Activated T-cell treated with anti-CD3 and anti-CD28 coated beads, Interleukin-2, amount 50 U/mL, for 4 hours (primary cell): ENCODE measurements at regions not wholly inside any gene's neighbourhood (a gene's known extent, or its start where the extent isn't known, plus 50 kb on each side); places are given as distances from the start of the nearest gene placed in this dataset.
A peak's percentile ranks its signal among the peaks of the same experiment; 100 is the strongest.

Experiments
- ATAC-seq, 2 donors: fragments of 200-7000 bp; cut with Tn5 transposase; one replicate each; pipeline ENCODE4 v1.10.0; 2021
- DNase-seq: peaks from one replicate; pipeline ENCODE4 v3.0.0-alpha.2; 2020
- H3K27me3 Mint-ChIP-seq: one replicate; pipeline ENCODE4 v1.8.0; 2021; ENCODE audit warnings: low read depth, mixed read lengths
- H3K36me3 Mint-ChIP-seq: one replicate; pipeline ENCODE4 v1.8.0; 2022; ENCODE audit warnings: mixed read lengths; ENCODE audit not compliant: insufficient read depth
- H3K4me1 Mint-ChIP-seq: one replicate; pipeline ENCODE4 v1.8.0; 2021; ENCODE audit warnings: low read depth, mixed read lengths
- H3K4me3 Mint-ChIP-seq: one replicate; pipeline ENCODE4 v1.8.0; 2021; ENCODE audit warnings: mild to moderate bottlenecking, moderate library complexity, mixed read lengths
- H3K9me3 Mint-ChIP-seq: one replicate; pipeline ENCODE4 v1.8.0; 2021; ENCODE audit warnings: mixed read lengths

DNA sequence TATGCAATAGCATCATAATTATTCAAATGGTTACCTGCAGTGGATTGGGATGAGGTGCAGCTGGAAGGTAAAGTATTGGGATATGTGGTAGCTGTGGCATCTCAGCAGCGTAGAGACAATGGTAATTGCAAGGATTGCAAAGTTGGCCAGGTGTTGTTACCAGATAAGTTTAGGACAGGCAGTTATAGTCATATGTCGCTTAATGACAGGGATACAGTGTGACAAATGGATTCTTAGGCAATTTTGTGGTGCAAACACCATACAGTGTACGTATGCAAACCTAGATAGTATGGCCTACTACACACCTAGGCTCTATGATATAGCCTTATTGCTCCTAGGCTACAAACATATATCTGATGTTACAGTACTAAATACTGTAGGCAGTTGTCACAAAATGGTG, 163.5 kb upstream of the LYZL2 start:
- Mint-ChIP-seq H3K4me3 (no peak overlapping the region), H3K27me3 (no peaks in the 10 kb centered on the region), H3K9me3 (no peaks in the 10 kb centered on the region), H3K4me1 (peaks cover 32% of the 10 kb centered on the region), H3K36me3 (no peaks in the 10 kb centered on the region)
- no peak for ATAC-seq
- DNase-seq, result no peak

- no peak for DNase-seq
- peak overlapping the region; percentile 12 for H3K4me3 Mint-ChIP-seq
- H3K4me1 Mint-ChIP-seq, result peaks cover 32% of the 10 kb centered on the region
- ATAC-seq, result no peak
- H3K9me3 Mint-ChIP-seq, result no peaks in the 10 kb centered on the region
- no peaks in the 10 kb centered on the region for H3K27me3 Mint-ChIP-seq
- no peaks in the 10 kb centered on the region for H3K36me3 Mint-ChIP-seq
Measured at GRCh38 chr10:30792025-30792424, 162.5 kb upstream of the LYZL2 start.

GRCh38 chr10:30791197-30791611, 161.7 kb upstream of the LYZL2 start:
- no peaks in the 10 kb centered on the region for H3K36me3 Mint-ChIP-seq
- no peaks in the 10 kb centered on the region for H3K9me3 Mint-ChIP-seq
- ATAC-seq (no peak), DNase-seq (no peak)
- no peak overlapping the region for H3K4me3 Mint-ChIP-seq
- H3K4me1 Mint-ChIP-seq, result peaks cover 32% of the 10 kb centered on the region
- H3K27me3 Mint-ChIP-seq, result no peaks in the 10 kb centered on the region

DNA sequence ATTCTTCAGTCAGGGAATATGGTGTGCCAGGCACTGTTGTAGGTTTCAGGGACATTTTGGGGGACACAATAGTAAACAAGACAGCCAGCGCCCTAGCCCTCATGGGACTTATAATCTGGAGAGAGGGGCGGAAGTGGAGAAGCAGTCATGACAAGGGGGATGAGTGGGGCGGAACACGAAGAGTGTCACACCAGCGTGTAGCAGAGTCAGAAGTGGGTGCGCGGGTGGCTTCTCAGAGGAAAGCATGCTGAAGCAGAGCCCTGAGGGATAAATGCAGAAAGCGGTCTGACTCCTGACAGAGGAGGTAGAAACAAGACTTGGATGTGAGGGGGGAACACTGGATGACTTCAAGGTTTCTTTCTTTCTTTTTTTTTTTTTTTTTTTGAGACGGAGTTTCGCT, 160.3 kb upstream of the LYZL2 start:
- DNase-seq (no peak), ATAC-seq (peak in 1 of 2 donors; percentile 23)
- Mint-ChIP-seq H3K4me1 (peaks cover 32% of the 10 kb centered on the region), H3K4me3 (no peak overlapping the region), H3K9me3 (no peaks in the 10 kb centered on the region), H3K36me3 (no peaks in the 10 kb centered on the region), H3K27me3 (no peaks in the 10 kb centered on the region)

DNA sequence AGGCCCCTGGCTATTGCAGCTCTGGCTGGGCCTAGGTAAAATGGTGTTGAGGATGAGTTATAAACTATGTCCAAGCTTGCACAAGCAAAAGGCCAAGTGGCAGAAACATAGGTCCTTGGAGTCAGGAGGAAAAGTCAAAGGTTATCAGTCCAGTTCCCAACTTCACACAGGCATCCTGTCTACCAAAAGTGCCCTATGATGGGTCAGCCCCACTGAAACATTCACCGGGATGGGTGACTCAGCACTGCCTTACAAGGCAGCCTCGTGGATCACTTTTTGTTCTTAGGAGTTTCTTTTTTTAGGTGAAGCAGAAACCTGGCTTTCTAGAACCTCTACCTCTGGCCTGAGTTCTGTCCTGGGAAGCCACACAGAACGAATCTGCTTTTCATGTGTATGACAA, 158.8 kb upstream of the LYZL2 start:
- H3K27me3 Mint-ChIP-seq, result no peaks in the 10 kb centered on the region
- DNase-seq (no peak), ATAC-seq (no peak)
- no peak overlapping the region for H3K4me3 Mint-ChIP-seq
- peaks cover 41% of the 10 kb centered on the region for H3K4me1 Mint-ChIP-seq
- H3K9me3 Mint-ChIP-seq, result no peaks in the 10 kb centered on the region
- H3K36me3 Mint-ChIP-seq, result no peaks in the 10 kb centered on the region

DNA sequence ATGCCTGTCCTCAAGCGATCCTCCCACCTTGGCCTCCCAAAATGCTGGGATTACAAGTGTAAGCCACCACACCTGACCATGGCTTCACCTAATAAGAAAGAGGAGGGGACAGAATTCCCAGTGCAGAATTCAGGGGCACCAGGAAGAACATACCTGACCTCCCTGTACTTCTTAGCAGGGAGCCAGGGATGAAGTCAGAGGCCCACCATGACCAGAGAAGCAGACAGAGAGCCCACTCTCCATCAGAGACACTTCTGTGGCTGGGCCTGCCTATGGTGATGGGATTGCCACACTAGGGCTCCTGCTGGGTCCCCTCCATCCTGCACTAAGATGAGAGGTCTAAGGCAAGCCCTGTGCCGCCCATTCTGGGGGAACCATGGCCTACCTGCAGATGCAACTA, 157.4 kb upstream of the LYZL2 start:
- Mint-ChIP-seq H3K27me3 (no peaks in the 10 kb centered on the region), H3K36me3 (no peaks in the 10 kb centered on the region)
- ATAC-seq, result no peak

GRCh38 chr10:30786131-30786530, 156.6 kb upstream of the LYZL2 start:
- peaks cover 21% of the 10 kb centered on the region for H3K4me1 Mint-ChIP-seq
- no peaks in the 10 kb centered on the region for H3K9me3 Mint-ChIP-seq
- H3K27me3 Mint-ChIP-seq, result no peaks in the 10 kb centered on the region
- DNase-seq (no peak), ATAC-seq (no peak)
- no peaks in the 10 kb centered on the region for H3K36me3 Mint-ChIP-seq
- H3K4me3 Mint-ChIP-seq, result peak overlapping the region; percentile 67

More for the DNA sequence above, 157.4 kb upstream of the LYZL2 start:
- Mint-ChIP-seq H3K9me3 (no peaks in the 10 kb centered on the region), H3K4me1 (peaks cover 29% of the 10 kb centered on the region), H3K4me3 (no peak overlapping the region)
- no peak for DNase-seq

- peak overlapping the region; percentile 78 for H3K4me3 Mint-ChIP-seq
- H3K36me3 Mint-ChIP-seq, result no peaks in the 10 kb centered on the region
- peak; percentile 29 for DNase-seq
- peak; percentile 49 to 70 for ATAC-seq
- H3K9me3 Mint-ChIP-seq, result no peaks in the 10 kb centered on the region
- peaks cover 17% of the 10 kb centered on the region for H3K4me1 Mint-ChIP-seq
- H3K27me3 Mint-ChIP-seq, result no peaks in the 10 kb centered on the region
Measured at GRCh38 chr10:30784897-30785605, 155.5 kb upstream of the LYZL2 start.

GRCh38 chr10:30784524-30784896, 155.0 kb upstream of the LYZL2 start:
- Mint-ChIP-seq H3K9me3 (no peaks in the 10 kb centered on the region), H3K27me3 (no peaks in the 10 kb centered on the region), H3K36me3 (no peaks in the 10 kb centered on the region), H3K4me3 (peak overlapping the region; percentile 78), H3K4me1 (peaks cover 13% of the 10 kb centered on the region)
- peak in 1 of 2 donors; percentile 6 for ATAC-seq
- no peak for DNase-seq

GRCh38 chr10:30783939-30784501, 154.5 kb upstream of the LYZL2 start:
- Mint-ChIP-seq H3K4me1 (peaks cover 13% of the 10 kb centered on the region), H3K36me3 (no peaks in the 10 kb centered on the region), H3K9me3 (no peaks in the 10 kb centered on the region), H3K4me3 (peak overlapping the region; percentile 78), H3K27me3 (no peaks in the 10 kb centered on the region)
- peak; percentile 79 to 81 for ATAC-seq
- peak; percentile 82 for DNase-seq

DNA sequence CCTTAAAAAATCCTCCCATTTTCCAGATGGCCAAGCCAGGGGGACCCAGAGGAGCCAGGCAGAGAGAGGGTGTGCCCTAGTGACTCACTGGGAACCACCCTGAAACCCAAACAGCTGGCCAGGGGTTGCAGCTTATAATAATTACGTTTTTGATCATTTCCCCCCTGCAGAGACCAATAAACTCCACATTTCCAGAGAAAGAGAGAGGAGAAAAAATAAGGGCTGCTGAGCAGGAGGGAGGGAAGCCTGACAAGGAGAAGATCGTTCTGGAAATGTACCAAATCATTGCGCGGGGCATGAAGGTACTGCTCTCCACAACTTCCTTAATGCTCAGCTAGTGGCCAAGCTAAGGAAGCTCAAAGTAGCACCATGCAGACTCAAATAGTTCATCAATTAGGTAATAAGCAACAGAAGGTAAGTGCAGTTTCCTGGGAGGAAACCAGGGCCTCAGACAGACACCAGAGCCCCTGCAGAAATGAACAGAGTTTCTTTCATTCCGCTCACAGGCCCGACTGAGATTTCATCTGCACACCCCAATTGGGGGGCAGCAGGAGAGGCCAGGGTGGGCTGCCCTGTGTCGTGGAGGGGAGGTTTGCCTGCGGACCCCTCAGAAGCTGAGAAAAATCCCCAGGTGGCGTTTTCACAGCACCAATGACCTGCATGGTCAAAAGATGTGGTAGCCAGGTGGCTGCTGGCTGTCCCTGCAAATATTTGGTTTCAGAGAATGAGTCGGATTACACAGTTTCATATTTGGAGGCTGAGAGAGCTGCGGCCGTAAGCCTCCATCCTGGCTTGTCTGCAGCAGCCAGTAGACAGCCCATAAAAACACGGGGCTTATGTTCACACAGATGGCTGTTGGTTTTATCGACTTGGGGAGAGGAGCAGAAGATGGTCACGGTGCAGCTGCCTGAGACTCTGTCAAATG, 153.2 kb upstream of the LYZL2 start:
- H3K4me1 Mint-ChIP-seq, result peaks cover 9% of the 10 kb centered on the region
- H3K4me3 Mint-ChIP-seq, result no peak overlapping the region
- H3K27me3 Mint-ChIP-seq, result no peaks in the 10 kb centered on the region
- H3K9me3 Mint-ChIP-seq, result no peaks in the 10 kb centered on the region
- DNase-seq, result no peak
- ATAC-seq, result no peak
- H3K36me3 Mint-ChIP-seq, result no peaks in the 10 kb centered on the region

DNA sequence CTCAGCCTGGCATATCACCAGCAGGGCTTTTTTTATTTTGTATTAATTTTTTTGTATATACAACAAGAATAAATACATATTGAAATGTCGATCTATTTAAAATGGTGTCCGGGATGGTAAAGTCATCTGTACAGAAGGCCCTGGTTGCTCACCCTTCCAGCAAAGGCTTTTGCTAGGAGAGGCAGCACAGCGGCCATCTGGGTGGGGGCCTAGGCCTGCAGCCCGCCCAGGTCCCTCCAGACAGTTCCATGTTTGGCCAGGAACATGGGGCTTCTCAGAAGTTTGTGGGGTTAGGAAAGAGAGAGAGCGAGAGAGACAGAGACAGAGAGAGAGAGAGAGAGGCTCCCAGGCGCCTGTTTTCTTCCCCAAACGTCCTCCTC, 152.6 kb upstream of the LYZL2 start:
- DNase-seq, result no peak
- no peaks in the 10 kb centered on the region for H3K9me3 Mint-ChIP-seq
- H3K4me1 Mint-ChIP-seq, result peaks cover 9% of the 10 kb centered on the region
- H3K27me3 Mint-ChIP-seq, result no peaks in the 10 kb centered on the region
- ATAC-seq, result no peak
- H3K4me3 Mint-ChIP-seq, result no peak overlapping the region
- H3K36me3 Mint-ChIP-seq, result no peaks in the 10 kb centered on the region

GRCh38 chr10:30781670-30782121, 152.1 kb upstream of the LYZL2 start:
- H3K4me1 Mint-ChIP-seq, result peaks cover 9% of the 10 kb centered on the region
- no peaks in the 10 kb centered on the region for H3K9me3 Mint-ChIP-seq
- DNase-seq (no peak), ATAC-seq (no peak)
- no peaks in the 10 kb centered on the region for H3K27me3 Mint-ChIP-seq
- no peak overlapping the region for H3K4me3 Mint-ChIP-seq
- no peaks in the 10 kb centered on the region for H3K36me3 Mint-ChIP-seq

- Mint-ChIP-seq H3K9me3 (no peaks in the 10 kb centered on the region), H3K36me3 (no peaks in the 10 kb centered on the region)
- DNase-seq, result no peak
Measured at GRCh38 chr10:30778769-30779168, 149.2 kb upstream of the LYZL2 start.

More at GRCh38 chr10:30778769-30779168, 149.2 kb upstream of the LYZL2 start:
- Mint-ChIP-seq H3K4me3 (no peak overlapping the region), H3K27me3 (no peaks in the 10 kb centered on the region), H3K4me1 (peaks cover 3% of the 10 kb centered on the region)
- ATAC-seq, result no peak
